ENCODE measurements at regions not wholly inside any gene's neighbourhood (a gene's known extent, or its start where the extent isn't known, plus 50 kb on each side); places are given as distances from the start of the nearest gene placed in this dataset.

GRCh38 chr13:34039678-34040077, 221.7 kb downstream of the RFC3 start:
- no peak for TF ChIP-seq POLR2A (IDR thresholded peaks at IDR 0.05; ENCODE audit: extremely low read depth, insufficient read length)
- no peak for TF ChIP-seq CTCF (IDR thresholded peaks at IDR 0.05; ENCODE audit: low read depth, low read length)
